Calu3 (cell line): ENCODE measurements at regions not wholly inside any gene's neighbourhood (a gene's known extent, or its start where the extent isn't known, plus 50 kb on each side); places are given as distances from the start of the nearest gene placed in this dataset.

Experiments used
- BruUV-seq: library from RNA; stranded (reverse); fragments of 400-500 nt; replicated peaks from 2 replicates; lab custom pipeline; 2021; lab: Mats Ljungman, UMichigan
- CTCF ChIA-PET: fragments of 300-600 bp; sonication (Branson Sonifier 250); formaldehyde crosslinking; loops from one replicate; lab custom pipeline; 2022; ENCODE audit warnings: antibody characterized with exemption; lab: Charles Lee
- DNase-seq: peaks from one replicate; pipeline ENCODE4 v3.0.0; 2022
- H3K27ac Mint-ChIP-seq: one replicate; pipeline ENCODE4 v1.8.0; 2022; ENCODE audit warnings: mixed read lengths; ENCODE audit not compliant: unreplicated experiment
- H3K27me3 Mint-ChIP-seq: one replicate; pipeline ENCODE4 v1.8.0; 2022; ENCODE audit warnings: mixed read lengths; ENCODE audit not compliant: unreplicated experiment
- H3K36me3 Mint-ChIP-seq: one replicate; pipeline ENCODE4 v1.8.0; 2022; ENCODE audit warnings: mild to moderate bottlenecking, moderate library complexity, mixed read lengths; ENCODE audit not compliant: insufficient read depth, unreplicated experiment
- H3K4me1 Mint-ChIP-seq: one replicate; pipeline ENCODE4 v1.8.0; 2022; ENCODE audit warnings: mild to moderate bottlenecking, low read depth, mixed read lengths; ENCODE audit not compliant: unreplicated experiment
- H3K4me3 Mint-ChIP-seq: one replicate; pipeline ENCODE4 v1.8.0; 2022; ENCODE audit warnings: mild to moderate bottlenecking, low read depth, moderate library complexity, mixed read lengths; ENCODE audit not compliant: unreplicated experiment
- H3K9me3 Mint-ChIP-seq: one replicate; pipeline ENCODE4 v1.8.0; 2022; ENCODE audit warnings: low read depth, mixed read lengths; ENCODE audit not compliant: unreplicated experiment
- intact Hi-C: fragments of 100-400 bp; cut with micrococcal nuclease; formaldehyde crosslinking; loops from one replicate; pipeline ENCODE4 v1.10.0; 2022; ENCODE audit not compliant: unreplicated experiment
- TF ChIP-seq, protein P1 (sequence below): fragments of 200-600 bp; IDR thresholded peaks from one replicate; pipeline ENCODE4 v1.8.0; 2022; ENCODE audit warnings: antibody characterized with exemption; ENCODE audit not compliant: unreplicated experiment

DNA sequence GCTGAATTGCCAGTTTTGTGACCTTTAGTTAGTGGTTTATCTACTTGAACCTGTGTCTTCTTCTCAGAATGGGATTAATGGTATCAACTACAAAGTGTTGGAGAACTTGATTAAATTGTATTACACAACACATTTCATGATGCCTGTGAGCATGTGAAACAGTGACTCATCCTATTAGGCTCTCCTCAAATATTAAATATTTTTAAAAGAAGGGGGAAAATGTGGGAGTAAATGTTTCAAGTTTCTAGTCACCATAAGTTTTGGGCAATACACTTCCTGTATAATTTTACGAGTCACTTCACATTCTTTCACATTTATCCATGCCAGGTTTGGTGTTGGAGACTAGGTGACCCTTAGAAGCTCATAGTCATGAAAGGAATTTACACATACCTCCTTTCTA is 147.0 kb downstream of the HS3ST1 start:
- Mint-ChIP-seq H3K27ac (no peak overlapping the region), H3K27me3 (peaks cover 17% of the 10 kb centered on the region), H3K4me1 (peaks cover 5% of the 10 kb centered on the region), H3K36me3 (no peaks in the 10 kb centered on the region), H3K4me3 (no peak overlapping the region), H3K9me3 (peaks cover 6% of the 10 kb centered on the region)
- no peak for DNase-seq
- intact Hi-C loops = no loop called here
- TF ChIP-seq, protein P1, sequence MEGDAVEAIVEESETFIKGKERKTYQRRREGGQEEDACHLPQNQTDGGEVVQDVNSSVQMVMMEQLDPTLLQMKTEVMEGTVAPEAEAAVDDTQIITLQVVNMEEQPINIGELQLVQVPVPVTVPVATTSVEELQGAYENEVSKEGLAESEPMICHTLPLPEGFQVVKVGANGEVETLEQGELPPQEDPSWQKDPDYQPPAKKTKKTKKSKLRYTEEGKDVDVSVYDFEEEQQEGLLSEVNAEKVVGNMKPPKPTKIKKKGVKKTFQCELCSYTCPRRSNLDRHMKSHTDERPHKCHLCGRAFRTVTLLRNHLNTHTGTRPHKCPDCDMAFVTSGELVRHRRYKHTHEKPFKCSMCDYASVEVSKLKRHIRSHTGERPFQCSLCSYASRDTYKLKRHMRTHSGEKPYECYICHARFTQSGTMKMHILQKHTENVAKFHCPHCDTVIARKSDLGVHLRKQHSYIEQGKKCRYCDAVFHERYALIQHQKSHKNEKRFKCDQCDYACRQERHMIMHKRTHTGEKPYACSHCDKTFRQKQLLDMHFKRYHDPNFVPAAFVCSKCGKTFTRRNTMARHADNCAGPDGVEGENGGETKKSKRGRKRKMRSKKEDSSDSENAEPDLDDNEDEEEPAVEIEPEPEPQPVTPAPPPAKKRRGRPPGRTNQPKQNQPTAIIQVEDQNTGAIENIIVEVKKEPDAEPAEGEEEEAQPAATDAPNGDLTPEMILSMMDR = no peak
- CTCF ChIA-PET = no interaction called here
- no TSS peak for BruUV-seq

DNA sequence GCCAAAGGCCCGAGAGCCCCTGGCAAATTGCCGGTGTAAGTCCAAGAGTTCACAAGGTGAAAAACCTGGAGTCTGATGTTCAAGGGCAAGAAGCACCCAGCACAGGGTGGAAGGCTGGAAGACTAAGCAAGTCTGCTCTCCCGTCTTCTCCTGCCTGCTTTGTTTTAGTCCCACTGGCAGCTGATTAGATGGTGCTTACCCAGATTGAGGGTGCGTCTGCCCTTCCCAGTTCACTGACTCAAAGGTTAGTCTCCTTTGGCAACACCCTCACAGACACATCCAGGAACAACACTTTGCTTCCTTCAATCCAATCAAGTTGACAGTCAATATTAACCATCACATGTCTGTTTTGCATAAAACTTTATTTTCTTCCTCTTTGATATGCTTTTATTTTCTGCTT is 157.4 kb downstream of the HS3ST1 start:
- CTCF ChIA-PET = no interaction called here
- intact Hi-C loops = no loop called here
- no TSS peak for BruUV-seq
- TF ChIP-seq, protein P1 = no peak
- H3K27me3 Mint-ChIP-seq = peaks cover 29% of the 10 kb centered on the region
- H3K9me3 Mint-ChIP-seq = peaks cover 9% of the 10 kb centered on the region
- no peak overlapping the region for H3K27ac Mint-ChIP-seq
- no peak for DNase-seq
- no peak overlapping the region for H3K4me3 Mint-ChIP-seq
- H3K4me1 Mint-ChIP-seq = no peaks in the 10 kb centered on the region
- no peaks in the 10 kb centered on the region for H3K36me3 Mint-ChIP-seq

DNA sequence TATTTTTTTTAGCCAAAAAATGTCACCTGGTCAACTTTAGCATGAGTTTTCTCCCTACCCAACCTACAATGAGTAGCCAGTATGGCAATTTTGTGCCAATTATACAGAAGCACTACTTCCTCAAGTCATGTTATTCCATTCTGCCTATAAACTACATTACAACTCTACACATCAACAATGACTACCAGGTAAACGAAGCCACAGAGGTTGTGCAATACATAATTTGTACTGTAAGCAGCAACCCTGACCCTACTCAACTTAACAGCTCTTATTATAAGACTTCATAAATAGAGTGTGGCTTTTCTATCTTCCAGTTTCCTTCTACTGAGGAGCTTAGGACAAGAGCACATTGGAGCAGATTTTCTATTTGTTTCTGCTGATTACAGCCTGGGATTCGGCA is 160.5 kb downstream of the HS3ST1 start:
- CTCF ChIA-PET = no interaction called here
- H3K4me3 Mint-ChIP-seq = no peak overlapping the region

DNA sequence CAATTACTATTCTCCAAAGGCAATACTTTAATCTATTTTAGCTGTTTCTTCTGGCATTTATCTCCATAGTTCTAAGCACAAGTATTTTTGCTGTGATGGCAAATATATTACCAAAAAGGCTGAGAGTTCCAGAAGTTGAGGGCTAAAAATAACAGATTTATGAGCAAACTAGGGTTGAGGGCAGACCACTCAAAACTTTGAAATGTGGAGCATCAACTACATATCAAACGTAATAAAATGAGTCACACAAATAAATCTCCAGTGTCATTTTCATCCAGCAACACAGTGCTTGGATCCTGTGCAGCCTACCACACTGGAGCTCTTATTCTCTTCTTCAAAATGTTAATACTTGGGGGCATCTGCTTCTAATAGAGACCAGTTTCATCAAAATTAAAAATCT is 163.9 kb downstream of the HS3ST1 start:
- H3K27me3 Mint-ChIP-seq = peaks cover 16% of the 10 kb centered on the region

More for the DNA sequence above, 160.5 kb downstream of the HS3ST1 start:
- Mint-ChIP-seq H3K9me3 (peaks cover 9% of the 10 kb centered on the region), H3K4me1 (no peaks in the 10 kb centered on the region), H3K27ac (no peak overlapping the region), H3K27me3 (peaks cover 16% of the 10 kb centered on the region), H3K36me3 (no peaks in the 10 kb centered on the region)
- intact Hi-C loops = no loop called here
- DNase-seq = no peak
- TF ChIP-seq, protein P1 = no peak
- no TSS peak for BruUV-seq

More for the DNA sequence above, 163.9 kb downstream of the HS3ST1 start:
- DNase-seq = no peak
- intact Hi-C loops = no loop called here
- CTCF ChIA-PET = no interaction called here
- BruUV-seq = no TSS peak
- Mint-ChIP-seq H3K36me3 (no peaks in the 10 kb centered on the region), H3K27ac (no peak overlapping the region), H3K4me3 (no peak overlapping the region), H3K4me1 (no peaks in the 10 kb centered on the region), H3K9me3 (peaks cover 9% of the 10 kb centered on the region)
- TF ChIP-seq, protein P1 = no peak
